Non-pigmented ciliary epithelial cell (primary cell): ENCODE measurements at regions not wholly inside any gene's neighbourhood (a gene's known extent, or its start where the extent isn't known, plus 50 kb on each side); places are given as distances from the start of the nearest gene placed in this dataset.

Experiments used
- DNase-seq: peaks from one replicate; pipeline ENCODE4 v3.0.0-alpha.2; 2010; ENCODE audit warnings: low read depth

DNA sequence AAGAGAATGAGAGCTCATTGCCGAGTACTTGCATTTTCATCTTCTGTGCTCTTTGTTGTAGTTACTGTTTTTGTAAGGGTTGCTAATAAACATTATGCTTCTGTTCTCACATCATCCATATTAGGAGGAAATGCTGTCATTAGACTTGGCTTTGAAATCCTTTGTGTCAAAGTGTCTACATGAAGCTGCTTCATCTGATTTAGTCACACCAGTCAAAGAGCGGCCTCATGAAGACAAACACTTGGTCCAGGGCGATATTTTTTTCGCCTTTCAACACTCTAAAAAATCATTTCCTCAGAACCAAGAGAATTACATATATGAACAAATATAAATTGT, 105.0 kb downstream of the SPRY2 start:
- no peak for DNase-seq

DNA sequence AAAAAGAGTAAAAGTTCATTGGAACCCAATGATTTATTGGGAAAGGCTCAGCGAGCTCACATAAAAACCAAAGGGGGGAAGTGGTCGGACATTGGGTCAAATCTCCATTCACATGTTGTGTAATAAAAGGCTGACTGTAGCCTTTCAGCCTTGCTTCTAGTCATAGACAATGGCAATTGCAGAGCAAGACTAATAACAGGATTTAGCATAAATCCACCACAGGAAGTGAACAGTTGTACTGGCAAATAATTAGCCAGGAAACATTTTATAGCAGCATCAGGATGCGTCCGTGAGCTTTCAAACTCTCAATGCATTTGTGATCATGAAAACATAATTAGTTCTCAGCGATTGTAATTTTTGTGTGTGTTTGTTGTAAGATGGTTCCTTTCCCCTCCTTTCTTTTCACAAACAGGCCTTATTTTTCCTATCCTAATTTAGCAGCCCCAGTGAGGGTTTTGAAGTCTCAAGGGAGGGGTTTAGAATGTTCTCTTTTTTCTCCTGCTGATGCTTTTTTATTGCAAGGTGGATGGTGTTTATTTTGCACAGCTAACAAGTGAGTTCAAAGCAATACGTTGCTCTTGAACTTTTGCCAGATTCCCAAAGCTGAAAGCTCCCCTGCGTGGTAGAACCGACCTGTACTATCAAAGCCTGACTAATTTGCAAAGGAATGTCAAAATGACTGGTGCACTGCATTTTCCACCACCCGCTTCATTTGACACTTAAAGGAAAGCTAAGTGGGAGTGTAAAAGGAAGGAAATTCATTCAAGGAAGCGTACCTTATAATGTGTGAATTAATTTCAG, 105.6 kb downstream of the SPRY2 start:
- DNase-seq: no peak

DNA sequence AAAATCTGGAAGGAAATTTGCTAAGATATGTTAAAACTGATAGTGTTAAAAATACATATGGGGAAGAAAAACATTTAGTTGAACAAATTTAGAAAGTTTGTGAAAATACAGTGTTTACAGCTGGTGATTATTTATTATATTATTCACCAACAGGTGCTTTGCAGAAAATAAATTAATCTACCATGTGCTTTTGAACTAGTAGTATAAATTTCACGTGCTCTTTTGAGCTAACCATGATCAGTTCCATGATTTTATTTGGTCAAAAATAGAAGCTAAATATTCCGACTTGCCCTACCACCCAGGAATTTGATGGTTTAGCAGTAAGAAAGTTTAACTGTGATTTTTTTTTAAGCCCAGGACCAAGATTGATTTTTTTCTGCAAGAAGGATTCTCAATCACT, 113.3 kb downstream of the SPRY2 start:
- no peak for DNase-seq

DNA sequence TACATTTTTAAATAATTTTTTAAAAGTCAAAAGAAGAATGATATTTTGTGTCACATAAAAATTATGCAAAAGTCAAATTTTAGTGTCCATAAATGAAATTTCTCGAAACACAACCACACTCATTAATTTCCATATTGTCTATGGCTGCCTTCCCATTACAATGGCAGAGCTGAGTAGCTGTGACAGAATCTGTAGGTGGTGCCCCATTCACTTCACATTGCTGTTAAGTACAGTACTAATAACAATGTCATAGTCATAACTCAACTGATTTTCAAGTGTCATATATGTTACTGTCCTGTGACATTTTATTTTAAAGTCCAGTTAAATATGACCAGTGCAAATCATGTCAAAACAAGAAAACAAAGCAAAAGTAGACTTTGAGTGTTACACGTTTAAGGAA, 114.3 kb downstream of the SPRY2 start:
- no peak for DNase-seq

DNA sequence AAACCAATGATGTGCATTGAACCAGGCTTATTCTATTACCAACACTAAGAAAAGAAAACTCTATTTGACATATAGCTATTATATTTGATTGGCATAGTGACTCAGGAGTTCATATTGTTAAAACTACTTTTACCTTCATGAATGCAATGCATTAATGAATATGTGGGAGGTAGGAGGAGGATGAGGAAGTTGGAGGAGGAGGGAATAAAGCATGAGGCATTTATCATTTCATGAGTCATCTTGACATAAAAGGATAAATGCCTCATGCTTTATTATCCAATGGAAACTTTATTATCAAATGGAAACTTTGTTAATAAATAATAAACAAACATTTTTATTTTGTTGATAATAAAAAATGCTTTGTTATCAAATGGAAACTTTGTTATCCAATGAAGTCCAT, 116.5 kb downstream of the SPRY2 start:
- no peak for DNase-seq

DNA sequence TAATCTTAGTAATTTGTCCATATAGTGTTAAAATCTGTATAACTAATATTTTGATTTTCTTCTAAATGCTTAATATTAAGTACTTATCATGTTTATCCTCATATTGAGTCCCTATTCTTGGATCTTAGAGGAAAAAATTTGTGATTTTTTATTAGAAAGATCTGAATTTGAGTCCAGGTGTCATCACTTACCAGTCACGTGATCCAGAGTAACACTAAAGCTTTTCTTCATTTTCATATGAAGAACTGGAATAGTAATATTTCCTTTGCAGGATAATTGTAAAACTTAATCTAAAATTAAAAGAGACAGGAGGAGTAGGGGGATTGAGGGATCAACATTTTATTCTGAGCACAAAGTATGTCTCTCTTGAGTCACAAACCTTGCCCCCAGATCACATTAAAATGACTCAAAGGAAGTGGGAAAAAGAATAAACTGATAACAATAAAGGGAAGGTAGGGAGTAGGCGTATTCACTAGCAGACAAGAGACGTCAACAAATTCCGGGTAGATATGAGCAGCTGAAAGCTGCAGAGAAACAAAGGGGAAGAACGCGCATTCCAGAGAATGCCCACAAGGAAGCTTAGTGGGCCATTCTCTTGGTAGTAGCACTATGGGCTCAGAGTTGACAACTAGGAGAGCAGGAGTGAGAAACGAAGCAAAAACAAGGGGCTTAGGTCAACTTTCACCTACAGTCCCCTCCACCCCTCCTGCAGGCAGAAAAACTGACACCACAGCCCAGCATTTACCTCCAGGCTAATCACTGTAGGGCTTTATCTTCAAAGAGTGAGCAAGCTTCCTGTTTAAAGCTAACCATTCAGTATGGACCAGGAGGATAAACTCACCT, 123.1 kb downstream of the SPRY2 start:
- DNase-seq: peak; percentile 89

DNA sequence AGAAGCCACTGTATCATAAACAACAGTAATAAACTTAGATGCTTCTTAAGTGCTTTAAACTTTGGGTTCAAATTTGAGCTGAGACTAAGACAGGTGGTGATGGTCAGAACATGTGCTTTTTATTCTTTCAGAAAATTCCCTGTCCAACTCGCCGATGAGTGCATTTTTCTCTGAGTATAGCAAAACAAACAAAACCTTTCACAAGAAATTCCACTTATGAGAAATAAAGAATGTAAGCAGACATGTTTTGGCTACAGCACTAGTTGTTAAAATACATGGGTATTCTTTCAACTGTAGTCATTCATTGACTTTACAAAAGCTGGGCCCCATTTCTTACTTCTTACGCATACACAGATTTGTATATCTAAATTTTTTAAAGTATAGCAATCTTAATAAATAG, 125.6 kb downstream of the SPRY2 start:
- DNase-seq: no peak

DNA sequence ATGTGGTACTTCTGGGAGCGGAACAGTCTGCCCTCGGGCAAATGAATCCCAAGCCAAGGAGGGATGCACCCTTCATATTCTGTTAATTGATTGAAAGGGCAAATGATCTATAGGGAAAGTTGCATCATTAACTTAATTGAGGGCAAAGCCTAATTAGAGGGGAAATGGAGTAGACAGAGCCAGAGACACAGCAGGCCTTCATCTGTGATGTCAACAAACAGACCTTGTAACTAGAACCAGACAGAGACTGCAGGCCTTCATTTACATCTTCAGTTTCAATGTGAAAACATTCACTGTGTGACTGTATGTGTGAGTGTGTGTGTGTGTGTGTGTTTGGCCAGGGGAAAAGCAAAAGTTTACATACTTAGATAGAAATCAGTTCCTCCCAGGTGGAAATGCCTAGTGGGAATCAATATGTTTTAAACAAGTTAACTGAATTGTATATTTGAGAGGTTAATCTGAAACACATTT, 126.4 kb downstream of the SPRY2 start:
- DNase-seq: no peak

DNA sequence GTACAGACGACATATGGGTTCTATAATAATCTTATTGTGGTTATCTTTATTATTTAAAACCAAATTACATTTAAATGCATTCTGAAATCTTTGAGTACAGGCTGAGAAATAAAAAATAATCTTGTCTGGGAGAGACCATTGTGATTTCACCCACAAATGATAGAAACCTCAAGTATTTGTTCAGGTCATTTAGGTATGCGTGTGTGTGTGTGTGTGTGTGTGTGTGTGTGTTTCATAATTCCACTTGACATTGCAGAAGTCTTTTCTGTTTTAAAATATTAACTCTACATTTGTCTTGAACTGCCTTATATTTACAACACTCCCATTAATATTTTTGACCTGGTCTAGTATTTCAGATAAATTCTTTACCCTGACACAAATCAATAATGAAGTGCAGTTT, 126.9 kb downstream of the SPRY2 start:
- no peak for DNase-seq

DNA sequence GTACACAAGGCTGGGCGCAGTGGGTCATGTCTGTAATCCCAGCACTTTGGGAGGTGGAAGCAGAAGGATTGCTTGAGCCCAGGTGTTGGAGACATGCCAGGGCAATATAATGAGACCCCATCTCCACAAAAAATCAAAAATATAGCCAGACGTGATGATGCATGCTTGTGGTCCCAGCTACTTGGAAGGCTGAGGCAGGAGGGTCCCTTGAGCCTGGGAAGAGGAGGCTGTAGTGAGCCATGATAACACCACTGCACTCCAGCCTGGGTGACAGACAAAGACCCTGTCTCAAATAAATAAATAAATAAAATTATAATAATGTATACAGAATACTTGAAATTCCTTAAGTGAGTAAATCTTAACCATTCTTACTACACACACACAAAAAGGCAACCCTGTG, 127.7 kb downstream of the SPRY2 start:
- DNase-seq: no peak

DNA sequence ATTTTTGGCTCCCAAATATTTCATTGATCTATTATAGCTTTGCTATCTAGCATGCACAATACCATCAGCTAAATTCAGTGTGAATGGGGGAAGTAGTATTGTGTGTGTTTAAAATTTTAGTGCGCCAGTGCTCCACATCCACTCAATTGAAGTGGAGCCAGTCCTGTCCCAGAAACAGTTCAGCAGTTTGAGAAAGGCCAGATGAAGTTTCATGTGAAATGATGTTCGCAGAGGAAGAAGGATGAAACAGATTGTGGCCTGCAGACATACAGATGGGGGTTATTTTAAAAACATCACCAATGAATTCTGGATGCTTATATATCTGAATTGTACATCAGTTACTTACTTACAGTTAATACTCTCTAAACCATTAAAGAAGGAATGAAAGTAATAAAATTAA, 129.4 kb downstream of the SPRY2 start:
- no peak for DNase-seq

DNA sequence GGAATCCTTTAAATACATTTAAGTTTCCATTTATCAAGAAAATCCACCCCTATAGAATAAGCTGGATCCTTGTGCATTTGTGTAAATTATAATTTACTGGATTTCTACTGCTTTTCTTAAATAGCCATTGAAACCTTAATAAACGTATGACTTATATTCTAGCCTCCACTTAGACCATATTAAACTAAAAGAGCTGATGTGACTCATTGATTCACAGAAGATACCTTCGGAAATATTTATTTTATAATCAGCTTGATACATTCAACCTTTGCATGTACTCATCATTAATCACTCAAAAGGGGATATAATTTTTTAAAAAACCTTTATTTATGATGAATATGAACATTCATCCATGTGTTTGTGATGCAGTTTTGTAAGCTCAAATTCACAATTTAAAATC, 136.3 kb downstream of the SPRY2 start:
- no peak for DNase-seq

DNA sequence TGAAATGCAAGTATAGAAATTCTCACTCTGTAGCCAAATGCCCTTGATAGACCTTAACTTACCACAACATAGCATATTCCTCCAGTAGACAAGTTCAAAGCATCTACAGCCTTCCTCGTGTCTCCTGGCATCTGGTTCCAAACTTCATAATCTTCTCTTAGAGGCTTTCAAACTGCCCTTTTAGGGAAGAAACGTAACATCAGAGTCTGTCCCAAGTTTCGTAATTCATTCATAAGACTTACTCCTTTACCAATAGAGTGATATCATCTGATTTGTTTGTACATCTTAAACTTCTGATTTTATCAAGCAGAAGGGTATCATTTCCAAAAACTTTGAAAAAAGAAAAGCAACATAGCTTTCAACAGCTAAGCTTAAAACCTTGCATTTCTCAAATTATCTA, 137.4 kb downstream of the SPRY2 start:
- no peak for DNase-seq

DNA sequence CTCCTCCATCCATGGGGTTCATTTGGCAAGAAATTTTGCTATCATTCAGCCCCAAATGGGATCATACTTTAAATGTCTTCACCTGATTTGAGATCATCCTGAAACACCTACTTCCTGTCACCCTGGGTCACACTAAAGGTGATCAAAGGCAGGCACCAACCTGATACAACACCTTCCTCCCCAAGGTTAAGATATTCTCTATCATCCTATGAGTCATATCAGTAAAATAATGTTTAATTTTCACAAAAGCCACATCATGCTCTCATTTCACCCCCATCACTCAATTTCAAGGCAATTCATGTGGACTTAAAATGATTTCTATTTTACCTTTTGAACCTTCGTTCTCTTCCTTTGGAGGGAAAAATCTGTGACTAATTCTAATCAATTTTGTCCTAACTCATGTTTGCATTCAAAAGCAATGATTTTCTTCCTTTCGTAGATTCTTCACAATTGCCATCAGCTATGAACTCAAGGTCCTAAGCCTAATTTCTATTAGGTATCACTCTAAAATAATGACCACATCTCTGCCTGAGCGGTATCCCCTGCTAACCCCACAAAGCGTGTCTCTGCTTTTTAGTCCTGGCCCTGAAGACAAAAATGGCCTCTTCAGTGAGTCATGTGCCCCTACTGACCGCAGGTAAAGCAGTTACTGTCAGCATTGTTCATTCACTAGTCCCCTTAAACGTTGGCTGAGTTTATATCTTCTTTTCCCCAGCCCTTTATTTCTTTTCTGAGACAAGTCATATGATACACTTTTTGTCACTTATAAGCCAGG, 139.0 kb downstream of the SPRY2 start:
- no peak for DNase-seq

DNA sequence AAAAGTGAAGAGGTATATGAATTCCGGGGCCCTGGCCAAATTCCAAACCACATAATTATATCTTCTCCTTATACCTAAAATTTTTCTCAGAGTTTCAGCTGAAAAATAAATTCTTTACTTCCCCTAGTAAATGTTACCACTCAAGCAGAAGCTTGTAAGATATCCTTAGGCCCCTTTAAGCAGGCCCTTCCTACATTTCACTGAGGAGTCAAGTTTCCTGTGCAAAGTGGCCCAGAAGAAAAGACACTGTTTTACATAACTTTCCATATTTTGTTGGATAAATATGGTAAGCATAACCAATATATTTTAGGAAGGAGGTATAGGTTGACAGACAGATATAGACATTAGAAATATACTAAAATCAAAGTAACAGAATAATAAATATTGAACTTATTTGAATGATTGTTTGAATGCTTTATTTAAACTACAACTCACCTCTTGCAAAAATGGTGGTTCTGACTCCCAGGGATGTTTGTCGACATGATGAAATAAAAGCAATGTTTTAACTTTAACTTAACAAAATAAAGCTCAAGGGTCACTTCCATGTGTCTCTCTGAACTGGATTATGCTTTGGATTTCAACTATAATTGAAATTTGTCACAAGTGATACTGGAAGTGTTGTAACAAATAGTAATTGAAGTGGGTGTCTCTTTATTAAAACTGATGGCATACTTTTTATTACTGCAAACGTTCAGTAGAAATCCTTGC, 141.2 kb downstream of the SPRY2 start:
- DNase-seq: no peak

DNA sequence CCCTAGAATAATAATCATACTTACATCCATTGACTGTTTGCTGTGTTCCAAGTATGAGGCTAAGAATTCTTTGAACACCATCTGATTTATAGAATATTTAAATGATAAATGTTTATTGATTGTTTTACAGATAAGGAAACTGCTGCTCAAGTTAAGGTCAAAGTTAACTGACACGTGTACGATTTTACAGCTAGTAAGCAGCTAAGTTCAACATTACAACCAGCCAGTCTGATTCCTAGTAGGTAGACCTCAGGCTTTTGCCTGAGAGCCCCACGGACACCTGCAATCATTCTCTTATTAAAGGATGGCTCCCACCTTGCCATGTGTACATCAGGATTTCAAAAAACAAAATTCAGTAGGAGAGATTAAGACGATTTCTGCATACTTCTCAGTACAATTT, 141.9 kb downstream of the SPRY2 start:
- no peak for DNase-seq

DNA sequence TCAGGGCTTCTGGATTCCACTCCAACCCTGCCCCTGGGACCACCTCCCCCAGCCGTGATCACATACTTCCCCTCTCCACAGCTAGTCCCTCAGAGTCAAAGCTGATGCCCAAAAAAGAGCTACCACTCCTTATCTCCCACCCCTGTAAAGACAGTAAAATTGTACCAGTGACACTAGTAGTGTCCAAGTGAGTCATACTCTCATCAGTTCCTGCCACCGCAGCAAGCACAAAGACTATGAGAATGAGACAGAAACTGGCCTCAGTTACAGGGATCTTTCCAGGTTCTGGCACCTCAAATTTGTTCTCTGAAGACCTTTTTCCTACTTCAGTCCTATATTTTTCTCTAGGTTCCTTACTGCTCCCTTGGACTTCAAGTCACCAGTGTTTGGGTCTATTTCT, 144.2 kb downstream of the SPRY2 start:
- DNase-seq: no peak

DNA sequence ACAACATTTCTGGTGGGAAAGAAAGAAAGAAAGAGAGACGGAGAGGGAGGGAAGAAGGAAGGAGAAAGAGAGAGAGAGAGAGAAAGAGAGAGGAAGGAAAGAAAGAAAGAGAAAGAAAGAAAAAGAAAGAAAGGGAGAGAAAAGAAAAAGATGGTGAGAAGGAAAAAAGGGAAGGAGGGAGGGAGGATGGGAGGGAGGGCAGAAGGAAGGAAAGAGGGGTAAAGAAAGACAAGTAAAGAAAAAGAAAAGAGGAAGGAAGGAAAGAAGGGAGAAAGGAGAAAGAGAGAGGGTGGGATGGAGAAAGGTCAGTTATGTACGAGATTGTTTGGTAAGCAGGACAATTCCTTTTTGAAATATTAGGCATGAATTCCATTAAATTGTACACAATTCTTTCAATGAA, 145.3 kb downstream of the SPRY2 start:
- no peak for DNase-seq

DNA sequence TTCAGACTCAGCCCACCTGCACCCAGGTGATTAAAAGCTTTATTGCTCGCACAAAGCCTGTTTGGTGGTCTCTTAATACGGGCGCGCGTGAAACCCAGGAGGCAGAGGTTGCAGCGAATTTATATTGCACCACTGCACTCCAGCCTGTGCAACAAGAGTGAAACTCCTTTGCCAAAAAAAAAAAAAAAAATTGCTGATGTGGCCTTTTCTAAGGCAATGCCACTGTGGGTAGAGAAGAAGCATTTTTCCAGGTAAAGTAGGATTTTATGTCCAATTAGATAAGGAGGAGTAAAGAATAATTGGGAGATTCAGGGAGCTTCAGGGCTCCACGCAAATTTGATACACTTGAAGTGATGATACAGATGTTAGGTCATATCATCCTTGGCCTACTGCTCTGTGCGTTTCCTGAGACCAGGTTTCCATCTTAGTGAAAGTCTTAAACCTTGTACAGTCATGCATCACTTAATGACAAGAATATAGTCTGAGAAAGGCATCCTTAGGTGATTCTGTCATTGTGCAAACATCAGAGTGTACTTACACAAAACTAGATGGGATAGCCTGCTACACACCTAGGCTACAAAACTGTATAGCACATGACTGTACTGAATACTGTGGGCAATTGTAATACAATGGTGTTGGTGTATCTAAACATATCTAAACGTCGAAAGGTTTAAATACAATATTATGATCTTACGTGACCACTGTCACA, 150.9 kb downstream of the SPRY2 start:
- DNase-seq: no peak

DNA sequence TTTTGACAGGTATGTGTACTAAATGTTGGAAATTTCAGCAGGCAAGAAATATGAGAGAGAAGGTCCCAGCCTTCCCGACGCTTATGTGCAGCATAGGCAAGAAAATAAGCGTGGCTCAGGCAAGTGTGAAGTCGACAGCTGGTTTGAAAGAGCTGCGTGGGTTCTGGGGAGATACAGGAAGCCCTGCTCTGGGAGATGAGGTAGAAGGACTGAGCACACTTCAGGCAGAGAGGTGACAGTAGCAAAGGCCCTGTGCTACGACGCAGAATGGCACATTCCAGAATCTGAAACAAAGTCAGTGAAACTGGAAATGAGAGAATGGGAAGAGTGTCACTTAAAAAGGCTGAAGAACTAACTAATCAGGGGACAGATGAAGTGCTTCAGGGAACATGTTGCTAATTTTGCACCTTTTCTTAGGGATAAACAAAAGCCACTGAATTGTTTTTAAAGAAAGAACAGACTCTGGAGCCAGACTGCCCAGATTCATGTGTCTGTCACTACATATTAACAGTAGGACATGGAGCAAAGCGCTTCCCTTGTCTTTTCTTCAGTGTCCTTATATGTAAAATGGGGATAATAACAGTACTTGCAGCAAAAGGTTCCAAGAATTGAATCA, 160.1 kb downstream of the SPRY2 start:
- no peak for DNase-seq

DNA sequence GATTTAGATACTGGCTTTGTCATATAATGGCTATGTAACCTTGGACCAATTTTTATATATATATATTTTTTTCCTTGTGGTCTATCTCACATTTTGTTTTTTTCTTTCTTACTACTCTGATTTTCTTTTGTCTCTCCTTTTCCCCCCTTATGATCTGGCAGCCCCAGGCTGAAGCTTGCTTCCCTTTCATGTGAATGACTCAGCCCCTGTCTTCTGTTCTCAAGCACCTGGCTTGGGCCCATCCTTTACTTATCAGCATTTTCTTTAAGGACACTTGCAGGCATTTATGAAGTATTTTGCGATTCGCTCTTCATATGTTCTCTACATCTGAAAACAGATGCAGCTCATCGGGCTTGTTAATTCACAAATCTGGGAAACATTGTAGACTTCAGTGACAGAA, 163.6 kb downstream of the SPRY2 start:
- DNase-seq: no peak
